Thyroid gland (tissue), 4 donors: ENCODE measurements at regions not wholly inside any gene's neighbourhood (a gene's known extent, or its start where the extent isn't known, plus 50 kb on each side); places are given as distances from the start of the nearest gene placed in this dataset.

Experiments used
- DNase-seq, 2 donors: peaks; one replicate each; pipeline ENCODE4 v3.0.0-alpha.2; 2019
- H3K27ac ChIP-seq, 3 donors: fragments of 200-600 bp; sonication (generic); 1 replicate in 2 of 3; 2 replicates in 1 of 3; pipeline ENCODE4 v1.5.1; 2016 to 2019; ENCODE audit warnings: mild to moderate bottlenecking in 1 of 3, moderate library complexity in 1 of 3
- H3K27me3 ChIP-seq: fragments of 200-600 bp; sonication (generic); one replicate; pipeline ENCODE4 v1.5.1; 2019
- H3K36me3 ChIP-seq, 2 donors: fragments of 200-600 bp; sonication (generic); one replicate each; pipeline ENCODE4 v1.5.1; 2016 to 2019
- H3K4me1 ChIP-seq, 2 donors: fragments of 200-600 bp; sonication (generic); one replicate each; pipeline ENCODE4 v1.5.1; 2017 to 2019
- H3K4me3 ChIP-seq, 3 donors: fragments of 200-600 bp; sonication (generic); replicated peaks in 1 of 3; 1 replicate in 2 of 3; 2 replicates in 1 of 3; pipeline ENCODE4 v1.5.1; 2016; ENCODE audit warnings: mild to moderate bottlenecking in 1 of 3
- H3K9me3 ChIP-seq: fragments of 200-600 bp; sonication (generic); one replicate; pipeline ENCODE4 v1.5.1; 2017
- POLR2A ChIP-seq, 2 donors: fragments of 450-650 bp; IDR thresholded peaks; one replicate each; pipeline ENCODE4 v1.6.1; 2017; ENCODE audit warnings: antibody characterized with exemption in 2 of 2, mild to moderate bottlenecking in 2 of 2, moderate library complexity in 1 of 2
- WGBS, 2 donors: methylation state at CpG; one replicate each; pipeline ENCODE4 v1.1.5; 2017; 5-methylcytosine and 5-hydroxymethylcytosine counted together
- intact Hi-C: fragments of 100-400 bp; cut with DNase I; formaldehyde crosslinking; loops from one replicate; pipeline ENCODE4 v1.15.1; 2023
- TF ChIP-seq, protein P1 (sequence below), 6 experiments: fragments of 200-600 bp in 3 of 6; fragments of 450-650 bp in 3 of 6; sonication (generic) in 3 of 6; IDR thresholded peaks; one replicate each; pipeline ENCODE4 v1.5.1; 2016 to 2019; ENCODE audit warnings: antibody characterized with exemption in 6 of 6, mild to moderate bottlenecking in 2 of 6, inconsistent platforms in 1 of 6, moderate library complexity in 1 of 6

DNA sequence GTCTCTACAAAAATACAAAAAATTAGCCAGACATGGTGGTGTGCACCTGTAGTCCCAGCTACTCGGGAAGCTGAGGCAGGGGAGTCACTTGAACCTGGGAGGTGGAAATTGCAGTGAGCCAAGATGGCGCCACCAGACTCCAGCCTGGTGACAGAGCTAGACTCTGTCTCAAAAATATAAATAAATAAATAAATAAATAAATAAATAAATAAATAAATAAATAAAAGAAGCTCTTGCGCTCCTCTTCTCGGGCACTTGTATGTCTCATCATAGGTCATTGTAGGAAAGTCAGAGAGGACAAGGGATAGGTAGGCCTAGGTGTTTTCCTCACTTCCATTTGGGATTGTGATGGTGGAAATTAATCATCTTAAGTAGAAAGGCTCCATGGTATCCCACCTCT, 252.8 kb downstream of the PIK3R1 start:
- no peak overlapping the region for H3K4me3 ChIP-seq
- no peak overlapping the region for H3K27ac ChIP-seq
- no peak for DNase-seq
- no peaks in the 10 kb centered on the region for H3K9me3 ChIP-seq
- intact Hi-C loops, result no loop called here
- no peak for TF ChIP-seq POLR2A (IDR thresholded peaks at IDR 0.05)
- TF ChIP-seq, protein P1, sequence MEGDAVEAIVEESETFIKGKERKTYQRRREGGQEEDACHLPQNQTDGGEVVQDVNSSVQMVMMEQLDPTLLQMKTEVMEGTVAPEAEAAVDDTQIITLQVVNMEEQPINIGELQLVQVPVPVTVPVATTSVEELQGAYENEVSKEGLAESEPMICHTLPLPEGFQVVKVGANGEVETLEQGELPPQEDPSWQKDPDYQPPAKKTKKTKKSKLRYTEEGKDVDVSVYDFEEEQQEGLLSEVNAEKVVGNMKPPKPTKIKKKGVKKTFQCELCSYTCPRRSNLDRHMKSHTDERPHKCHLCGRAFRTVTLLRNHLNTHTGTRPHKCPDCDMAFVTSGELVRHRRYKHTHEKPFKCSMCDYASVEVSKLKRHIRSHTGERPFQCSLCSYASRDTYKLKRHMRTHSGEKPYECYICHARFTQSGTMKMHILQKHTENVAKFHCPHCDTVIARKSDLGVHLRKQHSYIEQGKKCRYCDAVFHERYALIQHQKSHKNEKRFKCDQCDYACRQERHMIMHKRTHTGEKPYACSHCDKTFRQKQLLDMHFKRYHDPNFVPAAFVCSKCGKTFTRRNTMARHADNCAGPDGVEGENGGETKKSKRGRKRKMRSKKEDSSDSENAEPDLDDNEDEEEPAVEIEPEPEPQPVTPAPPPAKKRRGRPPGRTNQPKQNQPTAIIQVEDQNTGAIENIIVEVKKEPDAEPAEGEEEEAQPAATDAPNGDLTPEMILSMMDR (IDR thresholded peaks at IDR 0.05), result no peak
- peaks cover 0 to 6% of the 10 kb centered on the region in 2 donors for H3K4me1 ChIP-seq
- 96 to 98% methylated on average over 4 of the region's 4 CpGs for WGBS, 2 donors
- no peaks in the 10 kb centered on the region for H3K36me3 ChIP-seq
- no peaks in the 10 kb centered on the region for H3K27me3 ChIP-seq

DNA sequence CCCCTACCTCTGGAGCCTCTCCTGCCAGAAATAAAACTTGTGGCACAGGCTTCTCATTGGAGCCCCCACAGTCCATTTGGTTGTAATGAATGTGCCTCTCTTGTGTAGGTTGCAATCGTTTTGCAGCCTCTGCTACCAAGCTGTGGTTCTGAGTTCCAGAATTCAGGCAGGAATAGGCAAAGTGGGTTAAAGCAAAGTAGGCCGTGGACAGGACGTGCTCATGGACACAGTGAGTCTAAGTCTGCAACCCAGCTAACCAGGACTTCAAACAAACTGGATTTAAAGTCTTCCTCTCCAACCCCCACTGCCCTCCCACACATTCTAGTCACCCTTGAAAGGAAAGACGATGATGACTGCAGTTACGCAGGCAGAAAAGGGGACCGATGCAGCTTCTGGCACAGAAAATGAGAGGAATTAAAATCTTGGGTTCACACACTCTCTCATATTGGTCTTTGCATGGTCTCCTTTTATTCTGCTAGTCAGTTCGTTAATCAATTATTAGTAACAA, 260.0 kb downstream of the PIK3R1 start:
- Histone ChIP-seq H3K4me3 (no peak overlapping the region), H3K27me3 (no peaks in the 10 kb centered on the region), H3K27ac (no peak overlapping the region), H3K9me3 (no peaks in the 10 kb centered on the region), H3K36me3 (no peaks in the 10 kb centered on the region), H3K4me1 (peaks cover 0 to 6% of the 10 kb centered on the region in 2 donors)
- TF ChIP-seq, protein P1 (IDR thresholded peaks at IDR 0.05), result no peak
- no peak for TF ChIP-seq POLR2A (IDR thresholded peaks at IDR 0.05)
- 91 to 92% methylated on average over 7 of the region's 7 CpGs for WGBS, 2 donors
- no peak for DNase-seq
- intact Hi-C loops, result no loop called here

DNA sequence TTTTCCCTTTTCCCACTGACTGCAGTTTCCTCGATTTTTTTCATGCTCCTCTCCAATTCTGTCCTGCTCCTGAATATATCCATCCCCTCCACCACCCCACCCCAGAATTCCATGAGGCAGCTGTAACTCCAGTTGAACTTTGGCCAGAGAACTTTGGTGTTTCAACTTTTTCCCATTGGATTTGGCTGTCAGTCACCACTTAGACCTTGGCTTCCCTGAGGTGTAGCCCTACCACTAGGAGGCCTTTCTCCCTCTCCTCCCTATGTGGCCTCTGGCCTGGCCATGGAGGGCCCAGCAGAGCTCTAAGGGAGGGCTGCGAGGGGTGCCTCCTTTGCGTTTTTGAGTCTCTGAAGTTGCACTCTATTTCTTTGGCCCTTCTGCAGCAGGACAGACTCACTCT, 261.3 kb downstream of the PIK3R1 start:
- no peak for DNase-seq
- Histone ChIP-seq H3K4me1 (peaks cover 0 to 6% of the 10 kb centered on the region in 2 donors), H3K27me3 (no peaks in the 10 kb centered on the region), H3K9me3 (no peaks in the 10 kb centered on the region), H3K36me3 (no peaks in the 10 kb centered on the region), H3K27ac (no peak overlapping the region), H3K4me3 (no peak overlapping the region)
- no peak for TF ChIP-seq POLR2A (IDR thresholded peaks at IDR 0.05)
- TF ChIP-seq, protein P1 (IDR thresholded peaks at IDR 0.05), result no peak
- intact Hi-C loops, result no loop called here
- WGBS, 2 donors, result 90% methylated on average over 2 to 3 of the region's 3 CpGs

DNA sequence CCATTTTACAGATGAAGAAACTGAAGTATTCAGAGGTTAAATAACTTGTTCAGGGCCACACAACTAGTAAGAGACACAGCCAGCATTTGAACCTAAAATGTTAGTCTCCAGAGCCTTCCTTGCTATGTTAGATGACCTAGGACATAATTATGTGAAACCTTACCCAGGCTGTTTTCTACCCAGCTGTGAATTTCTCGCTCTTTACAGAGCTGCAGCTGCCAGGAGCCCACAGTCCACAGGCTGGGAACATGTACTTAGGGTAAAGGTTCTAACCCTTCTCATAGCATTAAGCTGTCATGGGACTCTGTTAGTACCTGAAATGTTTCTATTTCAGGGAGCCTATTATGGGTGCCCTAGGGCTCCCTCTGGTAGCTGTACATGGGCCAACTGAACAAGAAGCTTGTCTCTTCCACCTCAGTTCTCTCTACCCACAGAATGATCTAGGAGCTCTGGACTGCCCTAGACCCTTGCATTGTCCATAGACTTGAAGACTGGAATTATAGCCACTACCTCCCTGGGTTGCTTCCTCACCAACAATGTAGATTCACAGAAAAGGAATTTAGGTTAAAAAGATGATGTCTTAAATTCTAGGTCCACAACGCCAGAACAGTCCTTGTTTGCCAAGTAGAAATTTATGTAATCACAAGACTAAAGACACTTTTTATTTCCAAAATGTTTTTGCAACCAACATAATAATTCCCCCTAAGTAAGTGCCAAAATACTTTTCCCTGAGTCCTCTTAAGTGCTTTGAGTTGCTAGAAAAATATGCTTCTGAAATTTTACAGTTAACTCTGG, 262.9 kb downstream of the PIK3R1 start:
- Histone ChIP-seq H3K4me3 (no peak overlapping the region), H3K9me3 (no peaks in the 10 kb centered on the region), H3K4me1 (peaks cover 0 to 6% of the 10 kb centered on the region in 2 donors), H3K27ac (peak overlapping the region in 1 of 3 donors; percentile 52), H3K27me3 (no peaks in the 10 kb centered on the region), H3K36me3 (no peaks in the 10 kb centered on the region)
- 72 to 80% methylated on average over 2 of the region's 2 CpGs for WGBS, 2 donors
- DNase-seq, result no peak
- intact Hi-C loops, result no loop called here
- no peak for TF ChIP-seq POLR2A (IDR thresholded peaks at IDR 0.05)
- TF ChIP-seq, protein P1 (IDR thresholded peaks at IDR 0.05), result no peak

DNA sequence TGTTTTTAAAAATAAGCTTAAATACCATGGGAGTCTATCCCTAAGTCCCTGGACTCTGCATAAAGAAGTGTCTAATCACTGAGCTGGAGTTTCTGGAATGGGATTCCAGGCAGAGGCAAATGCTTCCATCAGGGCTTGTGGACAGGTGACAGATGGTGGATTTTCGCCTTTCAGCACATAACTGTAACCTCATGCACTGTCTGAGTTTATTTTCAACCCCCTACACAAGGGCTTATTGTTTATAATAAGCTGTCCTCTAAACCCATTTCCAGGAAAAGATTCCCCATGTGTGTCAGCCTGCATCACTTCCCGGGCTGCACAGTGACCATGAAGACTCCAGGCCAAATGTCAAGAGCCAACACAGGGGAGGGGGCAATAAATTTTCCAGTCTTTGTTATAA, 264.0 kb downstream of the PIK3R1 start:
- no peak for DNase-seq
- peaks cover 0 to 6% of the 10 kb centered on the region in 2 donors for H3K4me1 ChIP-seq
- TF ChIP-seq POLR2A (IDR thresholded peaks at IDR 0.05), result no peak
- TF ChIP-seq, protein P1 (IDR thresholded peaks at IDR 0.05), result no peak
- H3K27ac ChIP-seq, result no peak overlapping the region
- no peaks in the 10 kb centered on the region for H3K9me3 ChIP-seq
- no peak overlapping the region for H3K4me3 ChIP-seq
- 66 to 72% methylated on average over 2 of the region's 2 CpGs for WGBS, 2 donors
- no peaks in the 10 kb centered on the region for H3K36me3 ChIP-seq
- intact Hi-C loops, result no loop called here
- no peaks in the 10 kb centered on the region for H3K27me3 ChIP-seq
